Astrocyte (in vitro differentiated cells and primary cell): ENCODE measurements at regions not wholly inside any gene's neighbourhood (a gene's known extent, or its start where the extent isn't known, plus 50 kb on each side); places are given as distances from the start of the nearest gene placed in this dataset.
A peak's percentile ranks its signal among the peaks of the same experiment; 100 is the strongest.

Experiments used
- DNase-seq: peaks from one replicate; pipeline ENCODE4 v3.0.0-alpha.2; 2010; ENCODE audit warnings: low read depth
- FAIRE-seq: peaks from 2 replicates; lab custom pipeline; 2011; peaks lifted over from hg19 to GRCh38; lab: Jason Lieb, UNC
- H2AFZ ChIP-seq: 2 replicates; pipeline ENCODE4 v1.6.0; 2012; ENCODE audit warnings: low read depth, low read length, inconsistent platforms
- H3K27ac ChIP-seq: 2 replicates; pipeline ENCODE4 v1.5.1; 2011; ENCODE audit warnings: low read depth, low read length, inconsistent platforms
- H3K27me3 ChIP-seq: 2 replicates; pipeline ENCODE4 v1.6.0; 2011; ENCODE audit warnings: low read length, inconsistent platforms; ENCODE audit not compliant: insufficient read depth
- H3K36me3 ChIP-seq: 2 replicates; pipeline ENCODE4 v1.5.1; 2011; ENCODE audit warnings: low read length, inconsistent platforms; ENCODE audit not compliant: insufficient read depth
- H3K4me1 ChIP-seq: 2 replicates; pipeline ENCODE4 v1.5.1; 2011; ENCODE audit warnings: low read length, inconsistent platforms; ENCODE audit not compliant: insufficient read depth
- H3K4me2 ChIP-seq: 2 replicates; pipeline ENCODE4 v1.6.0; 2012; ENCODE audit warnings: low read length, inconsistent platforms
- H3K4me3 ChIP-seq: 2 replicates; pipeline ENCODE4 v1.5.1; 2011; ENCODE audit warnings: low read depth, mild to moderate bottlenecking, low read length, inconsistent platforms; ENCODE audit not compliant: insufficient read depth
- H3K79me2 ChIP-seq: 2 replicates; pipeline ENCODE4 v1.6.0; 2012; ENCODE audit warnings: mild to moderate bottlenecking, low read length, inconsistent platforms; ENCODE audit not compliant: insufficient read depth
- H3K9ac ChIP-seq: 2 replicates; pipeline ENCODE4 v1.6.0; 2012; ENCODE audit warnings: mild to moderate bottlenecking, low read length, inconsistent platforms
- H3K9me3 ChIP-seq: 2 replicates; pipeline ENCODE4 v1.5.1; 2012; ENCODE audit warnings: low read depth, mild to moderate bottlenecking, low read length, inconsistent platforms; ENCODE audit not compliant: insufficient read depth
- H4K20me1 ChIP-seq: 2 replicates; pipeline ENCODE4 v1.6.0; 2012; ENCODE audit warnings: low read length, inconsistent platforms; ENCODE audit not compliant: insufficient read depth
- H3K27ac Mint-ChIP-seq: one replicate; pipeline ENCODE4 v1.8.0; 2021; ENCODE audit warnings: mild to moderate bottlenecking, mixed read lengths; ENCODE audit not compliant: unreplicated experiment
- H3K27me3 Mint-ChIP-seq: one replicate; pipeline ENCODE4 v1.8.0; 2021; ENCODE audit warnings: low read depth, mixed read lengths; ENCODE audit not compliant: unreplicated experiment
- H3K36me3 Mint-ChIP-seq: one replicate; pipeline ENCODE4 v1.8.0; 2021; ENCODE audit warnings: low read depth, mixed read lengths; ENCODE audit not compliant: unreplicated experiment
- H3K4me1 Mint-ChIP-seq: one replicate; pipeline ENCODE4 v1.8.0; 2021; ENCODE audit warnings: low read depth, mixed read lengths; ENCODE audit not compliant: unreplicated experiment
- H3K4me3 Mint-ChIP-seq: one replicate; pipeline ENCODE4 v1.8.0; 2021; ENCODE audit warnings: mild to moderate bottlenecking, moderate library complexity, mixed read lengths; ENCODE audit not compliant: unreplicated experiment
- H3K9me3 Mint-ChIP-seq: one replicate; pipeline ENCODE4 v1.8.0; 2021; ENCODE audit warnings: mild to moderate bottlenecking, mixed read lengths; ENCODE audit not compliant: unreplicated experiment
- EZH2 ChIP-seq: IDR thresholded peaks from 2 replicates; pipeline ENCODE4 v1.6.1; 2012; ENCODE audit warnings: mild to moderate bottlenecking, low read length, inconsistent platforms; ENCODE audit not compliant: insufficient read depth
- TF ChIP-seq, protein P1 (sequence below): IDR thresholded peaks from 2 replicates; pipeline ENCODE4 v1.5.1; 2011; ENCODE audit warnings: low read depth, mild to moderate bottlenecking, inconsistent platforms, low read length, moderate library complexity; ENCODE audit not compliant: insufficient read depth

GRCh38 chr6:121510568-121511177, 75.2 kb downstream of the GJA1 start:
- H3K4me2 ChIP-seq = peak overlapping the region; percentile 8
- no peak overlapping the region for H2AFZ ChIP-seq
- H3K4me1 Mint-ChIP-seq = peaks cover 19% of the 10 kb centered on the region
- no peaks in the 10 kb centered on the region for H4K20me1 ChIP-seq
- H3K27me3 Mint-ChIP-seq = no peaks in the 10 kb centered on the region
- peak overlapping the region; percentile 25 for H3K27ac ChIP-seq
- no peaks in the 10 kb centered on the region for H3K36me3 ChIP-seq
- no peaks in the 10 kb centered on the region for H3K9me3 ChIP-seq
- TF ChIP-seq, protein P1, sequence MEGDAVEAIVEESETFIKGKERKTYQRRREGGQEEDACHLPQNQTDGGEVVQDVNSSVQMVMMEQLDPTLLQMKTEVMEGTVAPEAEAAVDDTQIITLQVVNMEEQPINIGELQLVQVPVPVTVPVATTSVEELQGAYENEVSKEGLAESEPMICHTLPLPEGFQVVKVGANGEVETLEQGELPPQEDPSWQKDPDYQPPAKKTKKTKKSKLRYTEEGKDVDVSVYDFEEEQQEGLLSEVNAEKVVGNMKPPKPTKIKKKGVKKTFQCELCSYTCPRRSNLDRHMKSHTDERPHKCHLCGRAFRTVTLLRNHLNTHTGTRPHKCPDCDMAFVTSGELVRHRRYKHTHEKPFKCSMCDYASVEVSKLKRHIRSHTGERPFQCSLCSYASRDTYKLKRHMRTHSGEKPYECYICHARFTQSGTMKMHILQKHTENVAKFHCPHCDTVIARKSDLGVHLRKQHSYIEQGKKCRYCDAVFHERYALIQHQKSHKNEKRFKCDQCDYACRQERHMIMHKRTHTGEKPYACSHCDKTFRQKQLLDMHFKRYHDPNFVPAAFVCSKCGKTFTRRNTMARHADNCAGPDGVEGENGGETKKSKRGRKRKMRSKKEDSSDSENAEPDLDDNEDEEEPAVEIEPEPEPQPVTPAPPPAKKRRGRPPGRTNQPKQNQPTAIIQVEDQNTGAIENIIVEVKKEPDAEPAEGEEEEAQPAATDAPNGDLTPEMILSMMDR = no peak
- no peak for TF ChIP-seq EZH2
- H3K9ac ChIP-seq = peak overlapping the region; percentile 15
- peak overlapping the region; percentile 77 for H3K27ac Mint-ChIP-seq
- no peaks in the 10 kb centered on the region for H3K79me2 ChIP-seq
- H3K36me3 Mint-ChIP-seq = no peaks in the 10 kb centered on the region
- peaks cover 15% of the 10 kb centered on the region for H3K4me1 ChIP-seq
- DNase-seq (peak; percentile 66), FAIRE-seq (no peak)
- H3K9me3 Mint-ChIP-seq = peaks cover 7% of the 10 kb centered on the region
- no peak overlapping the region for H3K4me3 Mint-ChIP-seq
- H3K4me3 ChIP-seq = no peak overlapping the region
- no peaks in the 10 kb centered on the region for H3K27me3 ChIP-seq

GRCh38 chr6:121515630-121516265, 80.3 kb downstream of the GJA1 start:
- peak overlapping the region; percentile 93 for H3K27ac ChIP-seq
- Mint-ChIP-seq H3K36me3 (no peaks in the 10 kb centered on the region), H3K4me1 (peaks cover 25% of the 10 kb centered on the region), H3K9me3 (peaks cover 7% of the 10 kb centered on the region), H3K27ac (peak overlapping the region; percentile 75), H3K27me3 (no peaks in the 10 kb centered on the region), H3K4me3 (no peak overlapping the region)
- no peaks in the 10 kb centered on the region for H4K20me1 ChIP-seq
- no peak overlapping the region for H3K4me3 ChIP-seq
- DNase-seq (peak; percentile 96), FAIRE-seq (peak; percentile 96)
- H3K79me2 ChIP-seq = no peaks in the 10 kb centered on the region
- H2AFZ ChIP-seq = no peak overlapping the region
- no peaks in the 10 kb centered on the region for H3K36me3 ChIP-seq
- no peaks in the 10 kb centered on the region for H3K9me3 ChIP-seq
- peaks cover 26% of the 10 kb centered on the region for H3K4me1 ChIP-seq
- H3K9ac ChIP-seq = peak overlapping the region; percentile 65
- peak overlapping the region; percentile 0 for H3K4me2 ChIP-seq
- TF ChIP-seq EZH2 = no peak
- TF ChIP-seq, protein P1 = no peak
- H3K27me3 ChIP-seq = no peaks in the 10 kb centered on the region

GRCh38 chr6:121516331-121516730, 80.9 kb downstream of the GJA1 start:
- Histone ChIP-seq H4K20me1 (no peaks in the 10 kb centered on the region), H3K4me2 (peak overlapping the region; percentile 15), H3K9me3 (no peaks in the 10 kb centered on the region), H3K79me2 (no peaks in the 10 kb centered on the region), H3K27me3 (no peaks in the 10 kb centered on the region), H2AFZ (no peak overlapping the region), H3K36me3 (no peaks in the 10 kb centered on the region), H3K4me1 (peaks cover 29% of the 10 kb centered on the region), H3K27ac (peak overlapping the region; percentile 93), H3K9ac (peak overlapping the region; percentile 65), H3K4me3 (no peak overlapping the region)
- Mint-ChIP-seq H3K36me3 (no peaks in the 10 kb centered on the region), H3K4me3 (no peak overlapping the region), H3K27ac (peak overlapping the region; percentile 75), H3K27me3 (no peaks in the 10 kb centered on the region), H3K9me3 (peaks cover 7% of the 10 kb centered on the region), H3K4me1 (peaks cover 28% of the 10 kb centered on the region)
- FAIRE-seq = no peak
- DNase-seq = peak; percentile 81
- TF ChIP-seq, protein P1 = no peak
- TF ChIP-seq EZH2 = no peak
